GM10266 (cell line): ENCODE measurements at regions not wholly inside any gene's neighbourhood (a gene's known extent, or its start where the extent isn't known, plus 50 kb on each side); places are given as distances from the start of the nearest gene placed in this dataset.

ENCODE experiments used
- DNase-seq: peaks from one replicate; pipeline ENCODE4 v3.0.0; 2012; ENCODE audit errors: extremely low spot score
- CTCF ChIP-seq: IDR thresholded peaks from 2 replicates; pipeline ENCODE4 v1.5.1; 2012; ENCODE audit warnings: mild to moderate bottlenecking, low read depth; ENCODE audit not compliant: control insufficient read depth, insufficient read depth; ENCODE audit errors: missing control alignments

DNA sequence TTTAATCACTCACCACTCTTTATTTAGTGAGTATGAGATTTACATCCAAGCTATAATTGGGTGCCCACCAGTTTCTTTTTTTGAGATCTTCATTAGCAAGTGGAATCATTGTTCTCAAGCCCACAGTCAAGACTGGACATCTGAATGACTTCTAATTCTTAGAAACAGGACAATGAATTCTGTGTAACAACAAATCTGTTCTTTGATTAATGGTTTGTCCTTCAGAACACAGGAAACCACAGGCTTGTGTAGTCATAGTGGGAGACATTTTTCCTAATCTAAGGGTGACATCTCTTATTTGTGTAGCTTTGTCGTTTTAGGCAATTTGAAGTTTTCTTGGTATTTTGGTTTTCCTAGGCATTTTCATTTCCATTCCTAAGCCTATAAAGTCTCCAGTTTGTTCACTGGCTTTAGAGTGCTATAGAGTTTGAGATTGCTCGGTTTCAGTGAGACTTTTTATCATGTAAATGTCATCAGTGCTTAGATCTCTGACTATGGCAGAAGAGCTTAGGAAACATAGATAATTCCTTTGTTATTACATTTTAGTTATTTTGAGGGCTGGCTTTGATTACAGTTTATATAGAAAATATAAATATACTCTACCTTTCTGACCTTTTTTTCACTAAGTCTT is 903.9 kb upstream of the MAP3K7 start:
- TF ChIP-seq CTCF: no peak
- DNase-seq: no peak

DNA sequence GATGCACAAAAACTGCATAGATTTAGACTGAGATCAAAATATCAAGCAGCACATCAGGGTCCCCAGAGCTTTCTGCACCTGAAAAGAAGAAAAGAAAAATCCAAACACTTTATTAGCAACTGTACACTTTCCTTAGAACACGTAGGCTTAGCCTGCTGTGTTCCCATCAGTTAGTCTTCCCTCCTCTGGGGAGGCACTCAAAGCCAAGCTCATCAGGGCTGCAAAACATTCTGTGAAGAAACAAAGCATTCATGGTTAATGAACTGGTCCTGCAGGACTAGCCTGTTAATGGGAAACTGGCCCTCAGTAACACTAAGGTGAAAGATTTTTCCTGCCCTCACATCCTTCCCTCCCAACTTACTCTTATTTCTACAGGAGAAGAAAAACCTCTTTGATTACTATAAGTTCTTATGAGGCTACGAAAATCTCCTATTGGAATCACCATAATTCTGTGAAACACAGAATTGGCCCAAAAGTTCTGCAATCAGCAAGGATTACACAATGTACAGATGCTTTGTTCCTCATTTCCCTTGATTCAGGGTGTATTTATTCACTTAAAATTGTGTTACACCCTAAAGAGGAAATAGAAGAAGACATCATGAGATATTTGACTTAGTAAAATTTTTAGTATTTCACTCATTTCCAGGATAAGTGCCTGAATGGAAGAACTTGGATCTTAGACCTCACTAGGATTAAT is 901.0 kb upstream of the MAP3K7 start:
- no peak for DNase-seq

DNA sequence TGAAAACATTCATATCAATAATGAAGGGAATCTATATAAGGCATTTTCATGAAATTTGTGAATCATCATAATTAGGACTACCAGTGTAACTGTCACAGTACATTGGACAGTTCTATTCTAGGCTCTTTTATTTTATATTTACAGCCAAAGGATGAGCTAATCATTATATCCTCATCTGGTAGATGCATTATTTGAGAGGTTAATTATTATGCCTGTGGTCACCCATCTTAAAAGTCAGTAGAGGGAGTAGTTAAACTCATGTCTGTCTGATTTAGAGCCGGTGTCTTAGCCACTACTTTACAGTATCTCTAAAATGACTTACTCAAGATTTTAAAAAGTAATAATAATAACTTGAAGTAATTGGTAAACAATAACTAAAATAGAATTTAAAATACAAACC is 899.3 kb upstream of the MAP3K7 start:
- TF ChIP-seq CTCF: no peak
- DNase-seq: no peak

More for the DNA sequence above, 901.0 kb upstream of the MAP3K7 start:
- no peak for TF ChIP-seq CTCF

DNA sequence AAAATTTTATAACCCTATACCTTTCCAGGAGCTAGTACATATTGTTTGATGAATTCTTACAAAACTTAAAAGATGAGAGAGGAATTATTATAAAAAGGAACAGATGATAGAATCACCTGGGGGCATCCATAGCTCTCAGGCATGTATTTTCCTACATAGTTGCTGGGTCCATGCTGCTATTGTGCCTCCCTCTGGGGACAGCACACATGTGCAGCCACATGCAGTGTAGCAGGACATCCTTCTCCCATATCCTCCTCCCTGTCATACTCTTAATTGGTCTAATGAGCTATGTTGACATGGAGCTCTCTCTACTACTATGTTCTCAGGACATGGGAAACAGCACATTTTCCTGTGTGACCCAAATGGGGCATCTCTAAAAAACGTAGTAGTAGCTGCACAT is 898.2 kb upstream of the MAP3K7 start:
- TF ChIP-seq CTCF: peak; percentile 35

GRCh38 chr6:91483415-91484105 is 896.7 kb upstream of the MAP3K7 start:
- no peak for TF ChIP-seq CTCF
- no peak for DNase-seq

More for the DNA sequence above, 898.2 kb upstream of the MAP3K7 start:
- no peak for DNase-seq

DNA sequence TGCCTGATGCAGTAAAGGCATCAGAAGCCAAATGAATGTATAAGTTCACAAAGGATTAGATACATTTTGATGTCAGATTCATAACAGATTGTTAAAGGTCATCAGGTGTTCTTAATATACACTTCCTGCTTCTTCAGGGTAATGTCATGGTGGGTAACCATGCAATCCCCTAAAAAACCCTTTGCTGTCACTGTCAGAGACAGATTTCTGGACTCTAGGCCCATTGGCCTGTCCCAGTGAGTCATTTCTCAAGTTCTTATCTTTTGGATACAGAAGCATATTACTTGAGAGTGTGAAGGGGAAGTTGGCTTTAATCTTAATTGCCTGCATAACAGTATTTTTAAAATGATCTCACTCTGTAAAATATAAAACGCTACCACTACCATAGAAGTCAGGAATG is 895.6 kb upstream of the MAP3K7 start:
- TF ChIP-seq CTCF: no peak
- DNase-seq: peak; percentile 22

- no peak for DNase-seq
- no peak for TF ChIP-seq CTCF
These were observed 893.5 kb upstream of the MAP3K7 start for GRCh38 chr6:91480402-91480801.
